Thyroid gland (tissue), 4 donors: ENCODE measurements at regions not wholly inside any gene's neighbourhood (a gene's known extent, or its start where the extent isn't known, plus 50 kb on each side); places are given as distances from the start of the nearest gene placed in this dataset.
"Not testable (repeated sequence)": the region's sequence is repeated elsewhere in the genome, so short reads cannot be mapped to it uniquely, and the experiment has no call there.

Experiments
- CTCF ChIP-seq, 6 experiments: fragments of 200-600 bp in 3 of 6; fragments of 450-650 bp in 3 of 6; sonication (generic) in 3 of 6; IDR thresholded peaks; one replicate each; pipeline ENCODE4 v1.5.1; 2016 to 2019; ENCODE audit warnings: antibody characterized with exemption in 6 of 6, mild to moderate bottlenecking in 2 of 6, inconsistent platforms in 1 of 6, moderate library complexity in 1 of 6
- POLR2A ChIP-seq, 2 donors: fragments of 450-650 bp; IDR thresholded peaks; one replicate each; pipeline ENCODE4 v1.6.1; 2017; ENCODE audit warnings: antibody characterized with exemption in 2 of 2, mild to moderate bottlenecking in 2 of 2, moderate library complexity in 1 of 2

GRCh38 chr3:162987085-162987794, 1490.6 kb downstream of the OTOL1 start:
- TF ChIP-seq CTCF, POLR2A (IDR thresholded peaks at IDR 0.05): not testable (repeated sequence)
